ENCODE measurements at regions not wholly inside any gene's neighbourhood (a gene's known extent, or its start where the extent isn't known, plus 50 kb on each side); places are given as distances from the start of the nearest gene placed in this dataset.

DNA sequence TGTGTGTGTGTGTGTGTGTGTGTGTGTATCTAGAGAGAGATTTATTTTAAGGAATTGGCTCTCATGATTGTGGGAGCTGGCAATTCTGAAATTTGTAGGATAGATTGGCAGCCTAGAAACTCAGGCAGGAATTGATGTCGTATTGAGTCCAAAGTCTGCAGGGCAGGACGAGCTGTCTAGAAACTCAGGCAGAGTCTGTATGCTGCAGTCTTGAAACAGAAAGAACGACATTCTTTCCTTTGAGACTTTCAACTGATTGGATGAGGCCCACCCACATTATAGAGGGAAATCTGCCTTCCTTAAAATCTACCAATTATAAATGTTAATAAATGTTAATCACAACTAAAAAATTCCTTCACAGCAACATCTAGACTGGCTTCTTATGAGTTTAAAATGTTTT, 436.6 kb upstream of the FANCL start:
- TF ChIP-seq, protein P1, sequence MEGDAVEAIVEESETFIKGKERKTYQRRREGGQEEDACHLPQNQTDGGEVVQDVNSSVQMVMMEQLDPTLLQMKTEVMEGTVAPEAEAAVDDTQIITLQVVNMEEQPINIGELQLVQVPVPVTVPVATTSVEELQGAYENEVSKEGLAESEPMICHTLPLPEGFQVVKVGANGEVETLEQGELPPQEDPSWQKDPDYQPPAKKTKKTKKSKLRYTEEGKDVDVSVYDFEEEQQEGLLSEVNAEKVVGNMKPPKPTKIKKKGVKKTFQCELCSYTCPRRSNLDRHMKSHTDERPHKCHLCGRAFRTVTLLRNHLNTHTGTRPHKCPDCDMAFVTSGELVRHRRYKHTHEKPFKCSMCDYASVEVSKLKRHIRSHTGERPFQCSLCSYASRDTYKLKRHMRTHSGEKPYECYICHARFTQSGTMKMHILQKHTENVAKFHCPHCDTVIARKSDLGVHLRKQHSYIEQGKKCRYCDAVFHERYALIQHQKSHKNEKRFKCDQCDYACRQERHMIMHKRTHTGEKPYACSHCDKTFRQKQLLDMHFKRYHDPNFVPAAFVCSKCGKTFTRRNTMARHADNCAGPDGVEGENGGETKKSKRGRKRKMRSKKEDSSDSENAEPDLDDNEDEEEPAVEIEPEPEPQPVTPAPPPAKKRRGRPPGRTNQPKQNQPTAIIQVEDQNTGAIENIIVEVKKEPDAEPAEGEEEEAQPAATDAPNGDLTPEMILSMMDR (IDR thresholded peaks at IDR 0.05; ENCODE audit: low read length): no peak
- no peak for TF ChIP-seq EZH2 (IDR thresholded peaks at IDR 0.05; ENCODE audit: borderline replicate concordance, low read length)

All from OCI-LY1 (cell line).